ENCODE measurements at regions not wholly inside any gene's neighbourhood (a gene's known extent, or its start where the extent isn't known, plus 50 kb on each side); places are given as distances from the start of the nearest gene placed in this dataset.
"Not testable (repeated sequence)": the region's sequence is repeated elsewhere in the genome, so short reads cannot be mapped to it uniquely, and the experiment has no call there.

DNA sequence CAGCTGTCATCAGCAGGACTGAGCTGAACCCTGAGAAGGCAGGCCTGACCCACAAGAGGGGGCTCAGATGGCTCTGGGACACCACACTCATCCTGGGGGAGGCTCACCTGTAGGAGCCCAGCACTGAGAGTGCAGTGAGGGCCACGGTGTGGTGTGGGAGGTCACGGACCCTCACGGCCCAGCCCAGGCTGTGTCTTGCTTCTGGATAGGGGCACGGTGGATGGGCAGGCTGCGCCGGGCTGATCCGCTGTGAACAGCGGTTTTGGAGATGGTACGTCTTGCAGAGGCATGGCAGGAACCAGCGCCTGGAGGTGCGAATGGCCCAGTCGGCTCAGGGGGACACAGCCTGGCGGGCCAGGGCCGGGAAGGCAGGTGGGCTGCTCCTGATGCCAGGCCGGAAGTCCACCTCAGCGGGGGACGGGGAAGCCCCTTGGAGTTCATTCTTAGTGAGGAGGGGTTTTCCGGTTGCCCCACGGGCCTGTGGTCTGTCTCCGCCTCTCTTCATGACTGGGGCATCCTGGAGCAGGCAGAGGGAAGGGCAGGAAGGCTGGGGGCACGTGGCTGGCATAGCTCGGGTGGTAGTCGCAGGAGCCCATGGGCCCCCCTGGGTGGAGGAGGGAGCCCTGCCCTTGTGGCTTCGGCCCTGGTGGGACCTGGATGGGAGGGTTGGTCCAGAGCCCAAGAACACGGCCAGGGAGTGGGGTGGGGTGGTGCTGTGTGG lies 112.5 kb downstream of the UNCX start:
- no peak for DNase-seq

DNA sequence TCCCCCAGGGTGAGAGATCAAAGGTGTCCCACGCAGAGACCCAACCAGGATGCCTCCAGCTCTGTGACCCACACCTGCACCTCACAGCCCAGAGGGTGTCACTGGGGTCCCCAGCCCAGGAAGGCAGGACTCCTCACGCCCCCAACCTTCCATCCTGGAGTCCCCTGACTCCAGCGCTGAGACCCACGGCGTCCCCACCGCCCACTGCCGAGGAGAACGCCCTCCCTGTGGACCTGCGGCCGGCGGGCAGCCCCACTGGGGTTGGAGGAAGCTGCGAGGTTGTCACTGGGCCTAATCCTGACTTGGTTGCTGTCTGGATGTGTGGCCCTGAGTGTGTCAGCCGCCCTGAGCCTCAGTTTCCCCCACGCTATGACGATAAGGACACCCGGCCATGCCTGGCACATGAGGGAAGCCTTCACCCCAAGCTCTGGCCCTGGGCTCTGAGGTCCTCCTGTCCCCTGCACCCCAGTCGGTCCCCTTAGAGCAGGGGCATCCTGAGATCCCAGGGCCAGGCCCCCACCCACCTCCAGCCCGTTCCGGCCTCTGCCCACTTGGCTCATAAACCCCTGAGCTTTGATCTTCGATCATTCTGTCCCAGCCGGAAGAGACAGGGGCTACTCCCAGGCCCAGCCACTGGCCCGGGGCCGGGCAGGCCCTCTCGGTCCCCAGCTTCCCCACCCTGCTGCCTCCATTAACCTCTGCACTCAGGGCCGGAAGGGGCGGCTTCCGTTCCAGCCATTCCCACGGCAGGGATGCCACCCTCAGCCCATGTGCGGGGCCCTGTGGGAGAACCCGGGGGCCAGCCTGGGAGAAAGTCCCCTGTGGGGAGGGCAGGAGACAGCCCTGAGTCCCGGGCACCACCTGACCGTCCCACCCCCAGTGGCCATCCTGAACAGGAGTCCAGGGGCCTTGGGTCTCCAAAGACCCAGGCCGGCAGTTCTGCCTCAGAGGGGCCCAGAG lies 113.2 kb downstream of the MICALL2 start:
- DNase-seq, result no peak

DNA sequence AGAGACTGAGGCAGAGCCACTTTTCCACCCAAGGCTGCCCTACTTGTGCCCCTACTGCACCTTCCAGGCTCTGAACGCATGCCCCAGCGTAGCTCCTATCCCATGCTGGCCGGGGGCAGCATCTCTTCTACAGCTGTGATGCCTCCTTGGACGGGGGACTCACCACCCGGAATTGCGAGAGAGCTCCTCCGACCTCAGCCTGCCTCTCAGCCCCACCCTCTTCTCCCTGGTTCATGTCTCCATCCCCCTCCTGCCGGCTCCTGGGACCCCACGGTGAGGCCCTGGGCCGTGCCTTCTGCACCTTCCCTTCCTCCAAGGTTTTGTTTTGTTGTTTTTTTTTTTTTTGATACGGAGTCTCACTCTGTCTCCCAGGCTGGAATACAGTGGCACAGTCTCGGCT lies 112.4 kb downstream of the MICALL2 start:
- DNase-seq, result no peak

DNA sequence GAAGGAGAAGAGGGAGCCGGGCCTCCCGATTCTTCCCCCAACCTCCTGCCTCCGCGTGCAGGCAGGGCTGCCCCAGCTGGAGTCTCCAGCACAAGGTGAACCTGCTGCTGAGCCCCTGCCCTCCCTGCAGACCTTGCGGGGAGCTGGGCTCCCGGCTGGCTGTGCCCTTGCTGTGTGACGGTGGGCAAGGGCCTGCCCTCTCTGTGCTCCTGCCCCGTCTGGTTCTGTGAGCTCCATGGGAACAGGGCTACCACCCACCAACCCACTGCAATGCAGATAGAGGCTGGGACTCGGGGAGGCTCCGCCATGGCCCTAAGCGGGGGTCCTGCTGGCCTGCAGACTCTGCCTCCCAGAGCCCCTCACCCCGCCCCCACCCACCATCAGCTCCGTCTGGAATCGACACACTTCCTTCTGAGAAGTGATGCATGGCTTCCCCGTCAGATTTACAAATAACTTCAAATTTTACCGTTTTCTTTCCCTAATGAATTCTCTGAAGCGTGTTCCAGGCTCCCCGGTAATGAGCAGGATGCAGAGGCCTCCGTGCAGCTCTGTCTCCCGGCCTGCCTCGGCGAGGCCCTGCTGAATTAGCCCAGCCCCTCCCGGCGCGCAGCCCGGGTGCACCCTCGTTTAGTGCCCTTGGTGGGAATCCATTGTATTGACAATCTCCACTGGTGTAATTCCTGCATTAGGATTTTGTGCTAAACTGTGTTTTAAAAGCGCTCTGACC lies 111.0 kb downstream of the MICALL2 start:
- no peak for DNase-seq

DNA sequence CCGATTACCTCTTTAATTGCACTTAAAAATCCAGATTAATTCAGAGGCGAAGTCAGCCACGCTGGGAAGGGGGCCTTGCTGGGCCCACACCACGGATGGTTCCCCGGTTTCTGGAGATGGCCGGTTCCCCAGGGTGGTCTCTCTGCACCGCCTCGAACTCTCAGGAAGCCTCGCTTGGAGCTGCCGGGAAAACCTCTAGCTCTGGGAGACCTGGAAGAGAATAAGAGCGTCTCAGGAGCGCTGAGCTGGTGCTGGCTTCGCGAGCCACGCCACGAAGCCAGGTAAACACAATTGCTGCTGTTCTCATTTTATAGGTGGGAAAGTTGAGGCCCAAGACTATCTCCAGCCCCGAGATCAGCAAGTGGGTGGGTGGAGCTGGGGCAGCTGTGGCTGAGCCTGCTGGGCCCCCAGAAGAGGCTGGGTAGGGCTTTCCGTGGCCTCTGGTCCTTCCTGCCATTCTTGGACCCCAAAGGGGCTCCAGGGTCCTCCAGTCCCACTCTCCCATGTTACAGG lies 110.4 kb downstream of the MICALL2 start:
- no peak for DNase-seq

DNA sequence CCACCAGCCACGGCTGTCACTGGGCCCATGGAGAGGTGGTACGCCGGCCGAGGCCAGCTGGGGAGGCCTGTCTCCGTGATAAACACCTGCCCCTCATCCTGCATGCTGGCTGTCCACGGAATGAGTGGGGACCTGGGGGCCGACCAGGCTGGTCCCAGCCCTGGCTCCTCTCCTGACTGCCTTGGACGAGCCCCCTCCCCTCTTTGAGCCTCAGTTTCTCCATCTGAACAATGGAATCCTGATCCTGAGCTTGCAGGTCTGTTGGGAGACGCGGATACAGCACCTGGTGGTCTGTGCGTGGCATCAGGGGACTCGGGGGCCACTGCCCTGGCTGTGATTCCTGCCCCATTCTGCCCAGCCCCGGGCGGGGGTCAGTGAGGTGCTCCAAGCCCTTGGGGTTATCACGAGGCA lies 109.9 kb downstream of the MICALL2 start:
- DNase-seq, result no peak

DNA sequence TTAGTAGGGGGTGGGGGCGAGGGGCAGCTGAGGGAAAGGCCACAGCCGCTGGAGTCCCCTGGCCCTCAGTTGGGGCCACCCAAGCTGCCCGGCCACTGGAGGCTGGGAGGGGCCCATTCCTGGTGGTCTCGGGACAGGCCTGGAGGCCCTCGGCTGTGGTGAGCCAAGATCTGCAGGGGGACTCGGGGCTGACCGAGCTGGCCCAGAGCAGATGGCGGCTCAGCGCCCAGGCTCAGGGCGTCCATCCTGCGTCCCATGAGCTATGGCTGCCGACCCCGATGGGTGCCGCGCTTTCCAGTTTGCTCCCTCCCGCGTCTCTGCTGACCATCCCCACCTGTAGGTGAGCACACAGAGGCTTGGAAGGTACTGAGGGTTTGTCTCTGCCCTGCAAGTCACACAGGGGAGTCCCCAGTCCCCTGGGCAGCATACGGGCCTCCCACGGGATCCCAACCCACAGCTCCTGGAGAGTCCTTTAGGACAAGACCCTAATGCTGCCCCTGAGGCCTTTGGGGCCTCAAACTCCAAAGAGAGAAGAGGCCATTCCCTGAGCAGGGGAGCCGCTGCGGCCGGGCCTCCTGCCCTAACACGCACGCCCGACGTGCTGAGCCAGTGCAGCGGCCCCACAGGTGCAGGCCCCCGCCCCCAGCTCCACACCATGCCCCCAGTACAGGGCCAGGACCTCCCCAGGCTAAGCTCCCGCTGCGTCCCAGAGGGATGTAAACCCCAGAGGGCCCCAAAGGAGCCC lies 107.2 kb downstream of the MICALL2 start:
- DNase-seq, result no peak

DNA sequence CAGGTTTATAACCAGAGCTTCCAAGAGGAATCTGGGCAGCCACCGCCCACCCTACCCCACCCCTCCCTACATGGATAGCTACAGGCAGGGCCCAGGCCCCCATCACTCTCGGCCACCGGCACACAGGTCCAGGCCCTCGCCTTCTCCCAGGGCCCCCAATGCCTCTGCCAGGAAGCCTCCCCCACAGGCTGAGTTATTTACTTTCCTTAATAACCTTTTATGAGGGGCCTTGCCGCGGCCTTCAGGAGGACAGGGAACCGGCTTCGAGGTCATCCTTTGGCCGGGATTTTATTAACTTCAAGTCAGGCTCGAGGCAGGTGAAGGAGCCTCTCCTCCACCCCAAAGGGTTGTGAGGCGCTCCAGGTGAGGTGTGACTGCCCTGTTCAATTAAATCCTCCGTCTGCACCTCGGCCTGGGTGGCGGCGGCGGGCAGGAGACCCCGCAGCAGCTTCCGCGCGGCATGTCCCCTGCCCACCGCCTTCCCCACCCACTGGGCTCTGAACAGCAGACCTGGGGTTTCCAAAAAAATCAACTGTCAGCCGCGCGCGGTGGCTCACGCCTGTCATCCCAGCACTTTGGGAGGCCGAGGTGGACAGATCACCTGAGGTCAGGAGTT lies 106.5 kb downstream of the MICALL2 start:
- no peak for DNase-seq

DNA sequence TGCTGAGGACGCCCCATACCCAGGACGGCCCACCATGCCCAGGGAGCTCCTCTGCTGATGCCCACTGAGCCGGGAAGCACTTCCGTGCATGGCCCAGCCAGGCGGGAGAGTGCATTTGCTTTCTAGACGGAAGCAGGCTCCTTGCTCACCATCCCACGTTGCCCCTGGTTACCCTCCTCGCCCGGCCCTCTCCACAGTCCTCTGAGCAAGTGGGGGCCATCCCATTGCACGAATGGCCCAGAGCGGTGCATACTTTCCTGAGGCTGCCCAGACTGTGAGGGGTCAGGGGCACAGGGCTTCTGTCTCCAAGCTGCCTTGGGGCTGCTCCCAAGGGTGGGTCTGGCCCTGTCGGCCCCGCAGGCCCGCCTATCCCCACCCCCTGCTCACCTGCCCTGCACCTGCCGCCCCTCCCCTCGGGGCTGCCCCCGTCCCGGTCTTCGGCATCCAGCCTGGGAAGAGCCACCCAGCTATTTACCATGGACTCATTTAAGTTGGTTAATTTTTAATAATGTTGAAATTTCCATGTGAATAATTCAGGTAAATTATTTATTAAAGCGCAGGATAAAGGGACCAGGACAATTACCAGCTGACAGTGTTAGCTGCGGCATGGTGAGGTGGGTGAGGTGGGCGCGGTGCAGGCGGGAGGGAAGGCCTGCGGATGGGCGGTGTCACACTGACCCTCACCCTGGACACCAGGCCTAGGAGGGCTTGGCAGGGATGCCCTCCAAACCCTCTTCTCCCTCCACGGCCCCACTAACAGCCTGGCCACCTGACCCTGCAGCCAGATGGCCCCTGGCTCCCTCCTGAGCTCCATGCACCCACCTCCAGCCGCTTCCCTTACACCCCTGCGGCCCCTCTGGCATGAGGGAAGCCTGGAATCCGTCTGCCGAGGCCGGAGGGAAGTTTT lies 104.4 kb downstream of the MICALL2 start:
- no peak for DNase-seq

DNA sequence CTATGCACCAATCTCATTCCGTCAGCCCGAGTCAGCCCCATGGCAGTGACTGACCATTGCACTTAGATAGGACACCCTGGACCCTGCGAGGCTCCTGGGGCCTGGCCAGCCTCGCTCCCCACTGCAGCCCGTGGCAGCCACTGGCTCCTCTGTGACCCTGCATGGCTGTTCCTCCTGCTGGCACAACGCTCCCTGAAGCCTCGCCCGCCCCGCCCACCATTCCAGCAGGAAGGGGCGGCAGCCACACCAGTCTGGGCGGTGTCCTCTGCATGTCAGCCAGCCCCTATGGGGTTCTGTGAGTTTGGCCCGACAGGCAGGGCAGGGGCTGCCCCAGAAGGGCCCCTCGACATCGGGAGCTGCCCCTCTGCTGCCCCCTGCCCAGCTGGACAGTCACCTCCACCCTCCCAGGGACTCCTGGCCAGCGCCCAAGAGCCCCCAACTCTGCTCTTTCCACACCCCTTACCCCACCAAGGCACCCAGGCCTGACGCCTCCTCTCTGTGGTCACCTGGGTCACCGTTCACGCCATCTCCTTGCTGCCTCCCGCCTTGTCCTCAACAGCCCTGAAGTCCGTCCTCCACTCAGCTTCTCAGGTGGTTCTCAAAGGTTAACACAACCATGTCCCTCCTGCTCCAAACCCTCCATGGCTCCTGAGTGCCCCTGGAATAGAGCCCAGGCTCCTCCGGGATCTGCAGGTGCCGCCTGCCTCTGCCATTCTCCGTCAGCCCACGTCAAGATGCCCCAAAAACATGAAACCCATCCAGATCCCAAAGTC lies 103.5 kb downstream of the MICALL2 start:
- DNase-seq, result no peak

DNA sequence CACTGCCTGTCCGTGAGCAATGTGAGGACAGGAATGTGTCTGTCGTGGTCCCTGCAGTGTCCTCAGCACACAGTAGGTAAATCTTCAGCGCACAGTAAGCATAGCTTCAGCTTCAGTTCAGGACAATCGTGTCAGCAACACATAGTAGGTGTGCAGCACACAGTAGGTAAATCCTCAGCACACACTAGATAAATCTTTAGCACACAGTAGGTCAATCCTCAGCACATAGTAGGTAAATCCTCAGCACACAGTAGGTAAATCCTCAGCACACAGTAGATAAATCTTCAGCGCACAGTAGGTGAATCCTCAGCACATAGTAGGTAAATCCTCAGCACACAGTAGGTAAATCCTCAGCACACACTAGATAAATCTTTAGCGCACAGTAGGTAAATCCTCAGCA lies 102.4 kb downstream of the MICALL2 start:
- not testable (repeated sequence) for DNase-seq

DNA sequence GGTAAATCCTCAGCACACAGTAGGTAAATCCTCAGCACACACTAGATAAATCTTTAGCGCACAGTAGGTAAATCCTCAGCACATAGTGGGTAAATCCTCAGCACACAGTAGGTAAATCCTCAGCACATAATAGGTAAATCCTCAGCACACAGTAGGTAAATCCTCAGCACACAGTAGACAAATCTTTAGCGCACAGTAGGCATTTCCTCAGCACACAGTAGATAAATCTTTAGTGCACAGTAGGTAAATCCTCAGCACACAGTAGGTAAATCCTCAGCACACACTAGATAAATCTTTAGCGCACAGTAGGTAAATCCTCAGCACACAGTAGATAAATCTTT lies 102.0 kb downstream of the MICALL2 start:
- DNase-seq, result not testable (repeated sequence)

DNA sequence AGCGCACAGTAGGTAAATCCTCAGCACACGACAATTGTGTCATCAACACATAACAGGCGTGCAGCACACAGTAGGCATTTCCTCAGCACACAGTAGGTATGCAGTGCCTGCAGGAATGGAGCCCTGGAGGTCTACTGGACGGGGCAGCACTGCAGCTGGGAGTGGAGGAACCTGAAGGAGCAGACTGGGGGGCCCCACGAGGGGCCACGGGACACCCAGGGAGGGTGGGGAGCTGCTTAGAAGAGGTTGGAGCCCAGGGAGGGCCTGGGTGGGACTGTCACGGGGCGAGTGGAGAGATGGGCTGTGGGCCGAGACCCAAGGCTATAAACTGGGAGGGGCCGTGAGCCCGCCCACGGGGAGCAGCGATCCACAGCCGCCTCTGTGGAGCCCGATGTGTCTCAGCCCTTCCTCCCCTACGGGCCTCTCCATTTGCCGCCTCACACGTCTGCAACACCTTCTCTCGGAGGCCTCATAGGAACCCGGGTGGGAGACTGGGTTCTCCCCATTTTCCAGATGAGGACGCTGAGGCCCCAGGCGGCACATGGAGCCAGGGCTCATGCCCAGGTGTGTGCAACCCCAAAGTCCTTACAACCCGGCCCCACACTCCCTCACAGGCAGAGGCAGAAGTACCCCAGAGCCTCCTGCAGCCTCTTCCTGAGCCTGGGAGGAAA lies 101.5 kb downstream of the MICALL2 start:
- no peak for DNase-seq

DNA sequence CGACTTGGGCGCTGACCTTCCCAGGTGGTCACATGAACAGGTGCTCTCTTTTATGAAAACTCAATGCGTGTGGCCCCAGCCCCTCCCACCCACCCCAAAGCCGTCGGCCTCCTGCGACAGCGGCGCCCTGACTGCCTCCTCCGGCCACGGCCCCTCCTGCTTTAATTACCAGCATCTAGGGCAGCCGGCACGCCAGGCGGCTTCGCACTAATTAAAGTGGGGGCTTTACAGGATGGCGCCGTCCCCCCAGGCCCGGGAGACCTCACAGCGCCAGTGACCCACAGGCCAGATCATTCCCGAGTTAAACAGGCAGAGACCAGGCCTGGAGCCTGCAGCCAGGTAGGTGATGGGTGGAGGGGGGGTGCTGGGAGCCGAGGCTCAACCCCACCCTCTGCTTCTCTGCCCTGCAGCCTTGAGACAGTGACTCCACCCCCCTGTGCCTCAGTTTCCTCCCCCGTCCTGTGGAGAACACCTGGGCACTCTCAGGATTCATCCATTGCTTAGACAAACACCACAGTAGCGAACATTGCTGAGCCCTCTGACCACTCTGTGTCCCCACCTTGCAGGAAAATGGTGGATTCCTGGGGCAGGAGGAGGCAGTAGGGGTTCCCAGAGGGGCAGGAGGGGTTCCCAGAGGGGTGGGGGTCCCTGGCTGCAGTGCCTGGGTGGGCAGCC lies 100.8 kb downstream of the MICALL2 start:
- no peak for DNase-seq

DNA sequence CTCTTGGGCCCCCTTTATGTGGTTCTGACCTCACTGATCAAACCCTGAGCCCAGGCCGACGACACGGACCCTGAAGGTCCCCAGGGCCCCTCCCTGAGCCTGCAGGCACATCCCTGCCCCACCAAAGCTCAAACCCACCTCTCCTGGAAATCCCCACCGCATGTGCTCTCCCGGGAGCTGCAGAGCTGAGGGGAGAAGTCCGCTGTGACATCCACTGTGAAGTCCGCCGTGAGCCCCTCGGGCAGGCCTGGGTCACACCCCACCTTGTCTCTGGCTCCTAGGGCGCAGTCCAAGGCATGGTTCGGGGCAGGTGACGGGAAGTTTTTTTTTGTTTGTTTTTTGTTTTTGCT lies 100.2 kb downstream of the MICALL2 start:
- no peak for DNase-seq

DNA sequence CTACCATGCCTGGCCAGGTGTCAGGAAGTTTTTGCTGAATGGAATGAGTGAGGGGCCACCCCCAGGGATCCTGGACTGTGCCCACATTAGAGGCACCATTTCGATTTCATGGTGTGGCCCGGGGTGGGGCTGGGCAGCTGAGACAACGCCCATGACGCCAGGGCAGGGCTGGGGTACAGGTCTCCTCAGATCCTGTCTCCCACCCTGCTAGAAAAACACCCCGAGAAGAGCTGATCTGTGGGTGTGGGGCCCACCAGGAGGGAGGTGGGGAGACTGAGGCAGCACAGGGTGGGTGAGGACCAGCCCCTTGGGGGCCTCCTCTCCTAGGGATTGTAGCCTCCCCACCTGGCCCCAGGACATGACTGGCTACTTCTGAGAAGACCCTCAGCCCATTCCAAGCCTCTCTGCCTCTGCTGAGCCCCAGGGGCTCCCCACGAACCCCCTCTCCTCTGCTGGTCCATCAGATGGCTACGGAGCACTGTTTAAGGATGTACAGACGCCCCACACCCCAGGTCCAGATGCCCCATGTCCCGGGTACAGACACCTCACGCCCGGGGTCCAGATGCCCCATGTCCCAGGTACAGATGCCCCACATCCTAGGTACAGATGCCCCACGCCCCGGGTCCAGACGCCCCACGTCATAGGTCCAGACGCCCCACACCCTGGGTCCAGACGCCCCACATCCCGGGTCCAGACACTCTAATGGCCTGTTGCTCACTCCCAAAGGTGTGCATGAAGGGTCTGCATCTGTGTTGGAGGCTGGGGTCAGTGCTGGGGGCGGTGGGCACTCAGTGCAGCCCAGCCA lies 99.4 kb downstream of the MICALL2 start:
- no peak for DNase-seq

DNA sequence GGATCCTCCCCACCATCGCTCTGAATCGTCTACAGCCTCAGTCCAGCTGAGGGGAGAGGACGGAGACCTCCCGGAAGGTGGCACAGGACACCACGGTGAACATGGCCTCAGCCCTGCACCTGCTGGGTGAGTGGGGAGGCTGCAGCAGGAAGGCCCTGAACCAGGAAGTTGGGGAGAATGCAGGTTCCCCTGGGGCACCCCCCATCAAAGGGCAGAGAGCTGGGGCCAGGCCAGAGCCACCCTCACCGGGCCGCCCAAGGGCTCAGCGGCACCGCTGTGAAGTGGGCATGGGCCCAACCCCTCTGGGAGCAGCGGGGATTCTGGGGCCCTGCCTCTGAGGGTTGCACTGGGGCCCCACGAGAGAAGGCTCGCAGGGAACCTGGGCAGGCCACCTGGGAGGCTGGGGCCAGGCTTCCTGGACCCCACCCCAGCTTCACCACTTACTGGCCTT lies 98.7 kb downstream of the MICALL2 start:
- DNase-seq, result no peak

Data from NCI-H1092 treated with DMSO at 0.1 percent for 48 hours (cell line).